SK-N-SH treated with all-trans-retinoic acid at 6 μM for 48 hours (cell line): ENCODE measurements at regions not wholly inside any gene's neighbourhood (a gene's known extent, or its start where the extent isn't known, plus 50 kb on each side); places are given as distances from the start of the nearest gene placed in this dataset.

Experiments
- ATAC-seq: fragments of 200-7000 bp; cut with Tn5 transposase; 3 replicates; pipeline ENCODE4 v1.9.1; 2020; ENCODE audit warnings: mild to moderate bottlenecking, moderate library complexity
- ARNTL ChIP-seq: fragments of 450-650 bp; formaldehyde crosslinking; IDR thresholded peaks from 2 replicates; pipeline ENCODE4 v1.5.0; 2020; ENCODE audit warnings: low read depth, mild to moderate bottlenecking, moderate library complexity, borderline replicate concordance
- BACH2 ChIP-seq: fragments of 250-450 bp; sonication (Bioruptor Pico); IDR thresholded peaks from 2 replicates; pipeline ENCODE4 v1.9.0; 2021; ENCODE audit warnings: mild to moderate bottlenecking, borderline replicate concordance
- CSDC2 ChIP-seq: fragments of 250-450 bp; sonication (Bioruptor Pico); IDR thresholded peaks from 2 replicates; pipeline ENCODE4 v1.5.0; 2020; ENCODE audit warnings: mild to moderate bottlenecking, moderate library complexity
- CSRNP3 ChIP-seq: fragments of 250-450 bp; sonication (Bioruptor Pico); IDR thresholded peaks from 2 replicates; pipeline ENCODE4 v1.5.1; 2021; ENCODE audit warnings: mild to moderate bottlenecking, moderate library complexity
- ESRRG ChIP-seq: fragments of 250-450 bp; sonication (Bioruptor Pico); IDR thresholded peaks from 2 replicates; pipeline ENCODE4 v1.6.1; 2021; ENCODE audit warnings: mild to moderate bottlenecking
- GLIS3 ChIP-seq: fragments of 250-450 bp; sonication (Bioruptor Pico); IDR thresholded peaks from 2 replicates; pipeline ENCODE4 v1.5.0; 2020; ENCODE audit warnings: mild to moderate bottlenecking, moderate library complexity
- ISL1 ChIP-seq: fragments of 250-450 bp; sonication (Bioruptor Pico); IDR thresholded peaks from 2 replicates; pipeline ENCODE4 v2.1.2; 2022; ENCODE audit warnings: mild to moderate bottlenecking, moderate library complexity
- OSR1 ChIP-seq: fragments of 250-450 bp; sonication (Bioruptor Pico); IDR thresholded peaks from 2 replicates; pipeline ENCODE4 v1.8.0; 2022; ENCODE audit warnings: moderate library complexity, mild to moderate bottlenecking, inconsistent platforms
- PATZ1 ChIP-seq: fragments of 250-450 bp; sonication (Bioruptor Pico); IDR thresholded peaks from 2 replicates; pipeline ENCODE4 v1.8.0; 2020; ENCODE audit warnings: mild to moderate bottlenecking, moderate library complexity, borderline replicate concordance
- POU6F1 ChIP-seq: fragments of 250-450 bp; sonication (Bioruptor Pico); IDR thresholded peaks from 2 replicates; pipeline ENCODE4 v1.8.0; 2021; ENCODE audit warnings: low read depth, mild to moderate bottlenecking, moderate library complexity, borderline replicate concordance
- PPARA ChIP-seq: fragments of 250-450 bp; sonication (Bioruptor Pico); IDR thresholded peaks from 2 replicates; pipeline ENCODE4 v1.5.0; 2020; ENCODE audit warnings: mild to moderate bottlenecking, borderline replicate concordance
- RARB ChIP-seq: fragments of 250-450 bp; sonication (Bioruptor Pico); IDR thresholded peaks from 2 replicates; pipeline ENCODE4 v1.8.0; 2021; ENCODE audit warnings: mild to moderate bottlenecking, moderate library complexity
- SNAI2 ChIP-seq: fragments of 250-450 bp; sonication (Bioruptor Pico); IDR thresholded peaks from 2 replicates; pipeline ENCODE4 v1.5.0; 2020; ENCODE audit warnings: mild to moderate bottlenecking, moderate library complexity
- TCF4 ChIP-seq: fragments of 250-450 bp; sonication (Bioruptor Pico); IDR thresholded peaks from 2 replicates; pipeline ENCODE4 v1.8.0; 2021; ENCODE audit warnings: mild to moderate bottlenecking, moderate library complexity, borderline replicate concordance
- TOX ChIP-seq: fragments of 250-450 bp; sonication (Bioruptor Pico); IDR thresholded peaks from 2 replicates; pipeline ENCODE4 v1.8.0; 2021; ENCODE audit warnings: mild to moderate bottlenecking, moderate library complexity, borderline replicate concordance
- ZC3H10 ChIP-seq: fragments of 250-450 bp; sonication (Bioruptor Pico); IDR thresholded peaks from 2 replicates; pipeline ENCODE4 v1.5.1; 2021; ENCODE audit warnings: mild to moderate bottlenecking, moderate library complexity
- ZFP3 ChIP-seq: fragments of 250-450 bp; sonication (Bioruptor Pico); IDR thresholded peaks from 2 replicates; pipeline ENCODE4 v1.5.0; 2020; ENCODE audit warnings: mild to moderate bottlenecking, moderate library complexity
- ZFP30 ChIP-seq: fragments of 450-650 bp; formaldehyde crosslinking; IDR thresholded peaks from 2 replicates; pipeline ENCODE4 v1.5.0; 2022; ENCODE audit warnings: mild to moderate bottlenecking, moderate library complexity
- ZNF565 ChIP-seq: fragments of 450-650 bp; formaldehyde crosslinking; conservative IDR thresholded peaks from 2 replicates; pipeline ENCODE4 v1.5.0; 2020; ENCODE audit warnings: low read depth, mild to moderate bottlenecking, moderate library complexity
- ZNF70 ChIP-seq: fragments of 450-650 bp; formaldehyde crosslinking; IDR thresholded peaks from 2 replicates; pipeline ENCODE4 v1.5.0; 2020; ENCODE audit warnings: mild to moderate bottlenecking, moderate library complexity
- TF ChIP-seq, protein P1 (sequence below): fragments of 250-450 bp; sonication (Bioruptor Pico); IDR thresholded peaks from 2 replicates; pipeline ENCODE4 v1.5.1; 2020; ENCODE audit warnings: low read depth, mild to moderate bottlenecking, moderate library complexity
- TF ChIP-seq, protein P2 (sequence below): fragments of 250-450 bp; sonication (Bioruptor Pico); IDR thresholded peaks from 2 replicates; pipeline ENCODE4 v1.5.0; 2020; ENCODE audit warnings: mild to moderate bottlenecking, moderate library complexity

GRCh38 chr3:72428803-72429202, 419.4 kb downstream of the SHQ1 start:
- no peak for ATAC-seq
- TF ChIP-seq ZFP30 (no peak), TCF4 (CRISPR knock-in tag) (no peak), TOX (CRISPR knock-in tag) (no peak), PATZ1 (CRISPR knock-in tag) (no peak), CSRNP3 (CRISPR knock-in tag) (no peak), SNAI2 (no peak), ZC3H10 (CRISPR knock-in tag) (no peak), ZNF70 (CRISPR knock-in tag) (no peak), ISL1 (CRISPR knock-in tag) (no peak), CSDC2 (CRISPR knock-in tag) (no peak), ESRRG (no peak), RARB (CRISPR knock-in tag) (no peak), OSR1 (CRISPR knock-in tag) (no peak)
- TF ChIP-seq, protein P1, sequence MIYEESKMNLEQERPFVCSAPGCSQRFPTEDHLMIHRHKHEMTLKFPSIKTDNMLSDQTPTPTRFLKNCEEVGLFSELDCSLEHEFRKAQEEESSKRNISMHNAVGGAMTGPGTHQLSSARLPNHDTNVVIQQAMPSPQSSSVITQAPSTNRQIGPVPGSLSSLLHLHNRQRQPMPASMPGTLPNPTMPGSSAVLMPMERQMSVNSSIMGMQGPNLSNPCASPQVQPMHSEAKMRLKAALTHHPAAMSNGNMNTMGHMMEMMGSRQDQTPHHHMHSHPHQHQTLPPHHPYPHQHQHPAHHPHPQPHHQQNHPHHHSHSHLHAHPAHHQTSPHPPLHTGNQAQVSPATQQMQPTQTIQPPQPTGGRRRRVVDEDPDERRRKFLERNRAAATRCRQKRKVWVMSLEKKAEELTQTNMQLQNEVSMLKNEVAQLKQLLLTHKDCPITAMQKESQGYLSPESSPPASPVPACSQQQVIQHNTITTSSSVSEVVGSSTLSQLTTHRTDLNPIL (CRISPR knock-in tag), result no peak
- TF ChIP-seq, all 23 proteins: peak for 0

DNA sequence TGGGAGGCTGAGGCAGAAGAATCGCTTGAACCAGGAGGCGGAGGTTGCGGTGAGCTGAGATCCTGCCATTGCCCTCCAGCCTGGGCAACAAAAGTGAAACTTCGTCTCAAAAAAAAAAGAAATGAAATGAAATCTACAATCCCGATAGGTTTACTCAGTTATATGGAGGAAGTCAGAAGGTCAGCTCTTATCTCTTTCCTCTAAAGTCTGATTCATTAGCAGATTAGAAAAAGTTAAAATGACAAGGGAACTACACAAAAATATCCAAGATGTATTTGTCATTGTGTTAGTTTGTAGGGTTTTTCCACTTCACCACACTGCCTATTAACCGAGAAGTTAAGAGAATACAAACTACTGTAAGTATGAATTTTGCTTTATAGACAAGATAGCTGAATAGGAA, 420.6 kb downstream of the SHQ1 start:
- TF ChIP-seq ISL1 (CRISPR knock-in tag), result no peak
- TF ChIP-seq ZFP30, result no peak
- TF ChIP-seq PPARA (CRISPR knock-in tag), result no peak
- TF ChIP-seq OSR1 (CRISPR knock-in tag), result no peak
- TF ChIP-seq CSRNP3 (CRISPR knock-in tag), result no peak
- TF ChIP-seq, protein P1 (CRISPR knock-in tag), result no peak
- no peak for TF ChIP-seq PATZ1 (CRISPR knock-in tag)
- TF ChIP-seq, protein P2, sequence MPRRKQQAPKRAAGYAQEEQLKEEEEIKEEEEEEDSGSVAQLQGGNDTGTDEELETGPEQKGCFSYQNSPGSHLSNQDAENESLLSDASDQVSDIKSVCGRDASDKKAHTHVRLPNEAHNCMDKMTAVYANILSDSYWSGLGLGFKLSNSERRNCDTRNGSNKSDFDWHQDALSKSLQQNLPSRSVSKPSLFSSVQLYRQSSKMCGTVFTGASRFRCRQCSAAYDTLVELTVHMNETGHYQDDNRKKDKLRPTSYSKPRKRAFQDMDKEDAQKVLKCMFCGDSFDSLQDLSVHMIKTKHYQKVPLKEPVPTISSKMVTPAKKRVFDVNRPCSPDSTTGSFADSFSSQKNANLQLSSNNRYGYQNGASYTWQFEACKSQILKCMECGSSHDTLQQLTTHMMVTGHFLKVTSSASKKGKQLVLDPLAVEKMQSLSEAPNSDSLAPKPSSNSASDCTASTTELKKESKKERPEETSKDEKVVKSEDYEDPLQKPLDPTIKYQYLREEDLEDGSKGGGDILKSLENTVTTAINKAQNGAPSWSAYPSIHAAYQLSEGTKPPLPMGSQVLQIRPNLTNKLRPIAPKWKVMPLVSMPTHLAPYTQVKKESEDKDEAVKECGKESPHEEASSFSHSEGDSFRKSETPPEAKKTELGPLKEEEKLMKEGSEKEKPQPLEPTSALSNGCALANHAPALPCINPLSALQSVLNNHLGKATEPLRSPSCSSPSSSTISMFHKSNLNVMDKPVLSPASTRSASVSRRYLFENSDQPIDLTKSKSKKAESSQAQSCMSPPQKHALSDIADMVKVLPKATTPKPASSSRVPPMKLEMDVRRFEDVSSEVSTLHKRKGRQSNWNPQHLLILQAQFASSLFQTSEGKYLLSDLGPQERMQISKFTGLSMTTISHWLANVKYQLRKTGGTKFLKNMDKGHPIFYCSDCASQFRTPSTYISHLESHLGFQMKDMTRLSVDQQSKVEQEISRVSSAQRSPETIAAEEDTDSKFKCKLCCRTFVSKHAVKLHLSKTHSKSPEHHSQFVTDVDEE (CRISPR knock-in tag), result no peak
- no peak for TF ChIP-seq ZNF70 (CRISPR knock-in tag)
- no peak for TF ChIP-seq GLIS3
- no peak for TF ChIP-seq CSDC2 (CRISPR knock-in tag)
- no peak for TF ChIP-seq ESRRG
- TF ChIP-seq ZNF565 (CRISPR knock-in tag), result no peak
- no peak for TF ChIP-seq ARNTL (CRISPR knock-in tag)
- no peak for TF ChIP-seq POU6F1
- TF ChIP-seq ZC3H10 (CRISPR knock-in tag), result no peak
- no peak for TF ChIP-seq BACH2 (CRISPR knock-in tag)
- TF ChIP-seq TCF4 (CRISPR knock-in tag), result no peak
- no peak for TF ChIP-seq ZFP3
- no peak for TF ChIP-seq TOX (CRISPR knock-in tag)
- ATAC-seq, result no peak
